ENCODE measurements at regions not wholly inside any gene's neighbourhood (a gene's known extent, or its start where the extent isn't known, plus 50 kb on each side); places are given as distances from the start of the nearest gene placed in this dataset.
A peak's percentile ranks its signal among the peaks of the same experiment; 100 is the strongest.

DNA sequence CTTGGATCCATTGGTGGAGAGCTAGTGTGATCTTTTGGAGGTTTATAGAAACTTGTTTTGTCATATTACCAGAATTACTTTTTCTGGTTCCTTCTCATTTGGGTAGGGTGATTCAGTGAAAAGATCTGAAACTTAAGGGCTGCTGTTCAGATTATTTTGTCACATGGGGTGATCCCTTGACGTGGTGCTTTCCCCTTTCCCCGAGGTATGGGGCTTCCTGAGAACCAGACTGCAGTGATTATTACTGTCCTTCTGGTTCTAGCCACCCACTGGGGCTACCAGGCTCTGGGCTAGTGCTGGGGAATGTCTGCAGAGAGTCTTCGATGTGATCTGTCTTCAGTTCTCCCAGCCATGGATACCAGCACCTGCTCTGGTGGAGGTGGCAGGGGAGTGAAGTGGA is 1030.0 kb downstream of the GRM8 start:
- no peaks in the 10 kb centered on the region; the same call in 1 of the 2 replicates for H3K9me3 ChIP-seq
- no peaks in the 10 kb centered on the region for H3K27me3 ChIP-seq (ENCODE audit: low read depth)
- no peak for DNase-seq (ENCODE audit: low spot score in 2 of 2)
- no peaks in the 10 kb centered on the region for H3K36me3 ChIP-seq (replicated peaks)
- H3K4me3 ChIP-seq, result no peak overlapping the region
- peaks cover 8% of the 10 kb centered on the region for H3K4me1 ChIP-seq
- in situ Hi-C loops (cut with MboI; ENCODE audit: low sequenced_read_pairs), result no loop called here

DNA sequence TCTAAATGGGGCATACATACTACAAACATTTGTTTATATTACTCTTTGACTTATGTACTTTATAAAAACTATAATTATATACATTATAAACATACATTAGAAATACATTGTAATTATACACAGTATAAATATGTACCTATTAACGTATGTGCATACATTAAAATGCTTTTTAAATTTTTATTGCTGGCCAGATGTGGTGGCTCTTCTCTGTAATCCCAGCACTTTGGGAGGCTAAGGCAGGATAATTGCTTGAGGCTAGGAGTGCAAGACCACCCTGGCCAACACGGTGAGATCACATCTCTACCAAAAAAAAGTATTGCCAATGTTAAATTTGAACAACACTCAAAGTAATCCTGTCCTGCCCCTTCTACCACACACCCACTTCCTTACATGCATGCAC is 1037.0 kb downstream of the GRM8 start:
- no peaks in the 10 kb centered on the region for H3K4me1 ChIP-seq
- H3K27me3 ChIP-seq (ENCODE audit: low read depth), result no peaks in the 10 kb centered on the region
- DNase-seq (ENCODE audit: low spot score in 2 of 2), result no peak
- H3K9me3 ChIP-seq, result no peaks in the 10 kb centered on the region; the same call in 1 of the 2 replicates
- in situ Hi-C loops (cut with MboI; ENCODE audit: low sequenced_read_pairs), result no loop called here
- no peak overlapping the region for H3K4me3 ChIP-seq
- H3K36me3 ChIP-seq (replicated peaks), result no peaks in the 10 kb centered on the region

DNA sequence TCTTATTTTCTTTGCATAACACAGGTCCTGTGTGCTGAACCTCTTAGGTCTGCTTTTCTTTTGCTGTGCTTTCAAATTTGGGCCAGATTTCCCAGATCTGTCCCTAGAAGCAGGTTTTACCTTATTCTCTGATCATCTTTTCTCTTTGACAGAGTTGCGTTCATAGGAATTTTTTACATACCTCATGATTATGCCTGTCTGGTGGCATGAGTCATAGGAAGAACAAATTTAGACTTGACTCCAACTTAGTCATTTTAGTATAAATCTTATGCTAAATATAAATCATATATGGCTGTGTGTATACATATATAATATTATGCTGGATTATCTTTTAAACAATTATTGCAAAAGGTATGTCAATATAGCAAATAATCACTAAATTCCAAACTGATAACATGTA is 1038.9 kb downstream of the GRM8 start:
- no peaks in the 10 kb centered on the region for H3K4me1 ChIP-seq
- H3K27me3 ChIP-seq (ENCODE audit: low read depth), result no peaks in the 10 kb centered on the region
- no peak for DNase-seq (ENCODE audit: low spot score in 2 of 2)
- in situ Hi-C loops (cut with MboI; ENCODE audit: low sequenced_read_pairs), result no loop called here
- H3K9me3 ChIP-seq, result no peaks in the 10 kb centered on the region
- H3K4me3 ChIP-seq, result no peak overlapping the region
- H3K36me3 ChIP-seq (replicated peaks), result no peaks in the 10 kb centered on the region

DNA sequence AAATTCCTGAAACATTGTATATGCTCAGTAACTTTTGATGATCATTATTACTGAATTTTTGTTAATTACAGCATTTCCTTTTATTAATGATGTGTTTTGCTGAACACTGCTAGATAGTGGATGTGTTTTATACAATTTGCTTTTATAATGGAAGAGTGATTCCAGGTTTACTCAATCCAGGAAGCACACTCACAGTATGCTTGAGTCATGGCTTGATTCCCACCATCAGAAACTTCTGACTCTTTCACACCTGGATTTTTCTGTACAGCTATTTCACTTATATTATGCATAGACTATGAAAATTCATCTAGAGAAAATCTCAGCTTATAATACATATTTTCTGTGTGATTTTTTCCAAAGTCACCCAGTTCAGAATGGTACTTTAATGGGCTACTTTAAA is 1040.9 kb downstream of the GRM8 start:
- H3K9me3 ChIP-seq, result no peaks in the 10 kb centered on the region
- DNase-seq (ENCODE audit: low spot score in 2 of 2), result no peak
- H3K36me3 ChIP-seq (replicated peaks), result no peaks in the 10 kb centered on the region
- H3K27me3 ChIP-seq (ENCODE audit: low read depth), result no peaks in the 10 kb centered on the region
- no peak overlapping the region for H3K4me3 ChIP-seq
- no peaks in the 10 kb centered on the region for H3K4me1 ChIP-seq
- in situ Hi-C loops (cut with MboI; ENCODE audit: low sequenced_read_pairs), result no loop called here

DNA sequence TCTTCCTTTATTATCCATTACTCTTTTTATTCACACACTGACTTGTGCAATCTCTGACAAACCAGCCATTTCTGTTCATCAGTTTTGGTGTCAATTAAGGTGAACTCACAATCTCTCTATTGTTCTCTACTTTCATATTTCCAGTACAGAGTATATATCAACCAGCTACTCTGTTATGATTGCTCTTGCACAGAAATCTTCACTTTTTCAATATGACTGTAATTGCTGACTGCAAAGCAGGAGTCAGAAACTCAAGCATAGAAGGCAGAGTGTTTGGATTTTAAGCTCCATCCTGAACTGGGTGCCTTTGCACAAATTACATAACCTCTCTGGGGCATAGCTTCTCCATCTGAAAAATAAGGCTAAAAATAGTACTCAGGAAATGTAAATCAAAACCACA is 1042.0 kb downstream of the GRM8 start:
- no peaks in the 10 kb centered on the region for H3K36me3 ChIP-seq (replicated peaks)

DNA sequence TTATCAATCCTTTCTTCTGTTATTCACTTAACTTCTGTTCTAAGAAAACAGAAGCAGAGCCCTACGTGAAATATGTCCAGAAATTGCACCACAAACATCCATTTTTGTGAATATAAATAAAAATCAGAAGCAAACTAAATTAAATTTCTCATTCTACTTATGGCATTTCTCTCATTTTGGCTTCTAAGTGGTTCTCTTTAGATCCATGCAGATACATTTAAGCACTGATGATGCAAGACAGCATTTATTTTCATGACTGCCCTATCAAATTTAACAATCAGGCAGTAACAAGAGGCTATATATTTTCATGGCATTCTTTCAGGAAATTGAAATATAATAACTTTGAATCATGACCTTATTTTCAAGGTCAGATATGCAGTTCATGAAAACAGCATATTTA is 1049.6 kb downstream of the GRM8 start:
- no peaks in the 10 kb centered on the region for H3K36me3 ChIP-seq (replicated peaks)
- in situ Hi-C loops (cut with MboI; ENCODE audit: low sequenced_read_pairs), result no loop called here

More for the DNA sequence above, 1042.0 kb downstream of the GRM8 start:
- H3K4me3 ChIP-seq, result no peak overlapping the region
- no peaks in the 10 kb centered on the region for H3K4me1 ChIP-seq
- no peaks in the 10 kb centered on the region for H3K27me3 ChIP-seq (ENCODE audit: low read depth)
- no peaks in the 10 kb centered on the region for H3K9me3 ChIP-seq
- no peak for DNase-seq (ENCODE audit: low spot score in 2 of 2)
- in situ Hi-C loops (cut with MboI; ENCODE audit: low sequenced_read_pairs), result no loop called here

DNA sequence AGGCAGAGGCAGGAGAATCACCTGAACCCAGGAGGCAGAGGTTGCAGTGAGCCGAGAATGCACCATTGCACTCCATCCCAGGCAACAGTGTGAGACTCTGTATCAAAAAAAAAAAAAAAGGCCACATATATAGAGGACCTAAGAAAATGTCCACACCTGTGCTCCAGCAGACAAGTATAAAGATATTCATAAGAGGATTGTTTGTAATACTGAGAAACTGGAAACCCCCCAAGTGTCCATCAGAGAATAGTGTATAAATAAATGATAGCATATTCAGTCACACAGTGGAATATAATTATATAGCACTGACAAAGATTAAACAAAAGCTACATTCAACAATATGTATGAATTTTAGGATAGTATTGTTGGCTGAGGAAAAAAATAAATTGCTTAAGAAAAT is 1050.6 kb downstream of the GRM8 start:
- Histone ChIP-seq H3K9me3 (no peaks in the 10 kb centered on the region), H3K27me3 (ENCODE audit: low read depth) (no peaks in the 10 kb centered on the region), H3K4me3 (no peak overlapping the region), H3K36me3 (replicated peaks) (no peaks in the 10 kb centered on the region), H3K4me1 (no peaks in the 10 kb centered on the region)
- in situ Hi-C loops (cut with MboI; ENCODE audit: low sequenced_read_pairs), result no loop called here
- DNase-seq (ENCODE audit: low spot score in 2 of 2), result no peak

More for the DNA sequence above, 1049.6 kb downstream of the GRM8 start:
- Histone ChIP-seq H3K4me3 (no peak overlapping the region), H3K4me1 (no peaks in the 10 kb centered on the region), H3K9me3 (no peaks in the 10 kb centered on the region), H3K27me3 (ENCODE audit: low read depth) (no peaks in the 10 kb centered on the region)
- DNase-seq (ENCODE audit: low spot score in 2 of 2), result no peak

DNA sequence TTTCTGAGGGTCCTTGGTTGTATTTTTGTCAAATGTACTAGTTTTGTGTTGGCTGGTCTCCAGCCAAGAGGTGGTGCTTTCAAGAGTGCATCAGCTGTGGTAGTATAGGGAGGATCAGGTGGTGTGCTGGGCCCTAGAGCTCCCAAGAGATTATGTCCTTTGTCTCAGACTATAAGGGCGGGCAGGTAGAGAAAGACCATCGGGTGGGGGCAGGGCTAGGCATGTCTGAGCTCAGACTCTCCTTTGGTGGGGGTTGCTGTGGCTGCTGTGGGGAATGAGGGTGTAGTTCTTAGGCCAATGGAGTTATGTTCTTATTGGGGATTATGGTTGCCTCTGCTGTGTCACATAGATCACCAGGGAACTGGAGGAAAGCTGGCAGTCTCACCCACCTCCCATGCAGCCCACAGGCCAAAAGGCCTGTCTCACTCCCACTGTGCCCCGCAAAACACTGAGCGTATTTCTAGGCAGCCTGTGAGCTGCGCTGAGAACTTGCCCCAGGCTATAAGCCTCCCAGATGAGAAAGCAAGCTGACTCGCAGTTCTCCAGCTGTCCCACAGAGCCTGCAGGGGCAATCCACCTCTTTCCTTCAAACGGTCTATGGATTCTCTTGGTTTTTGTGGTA is 1066.7 kb downstream of the GRM8 start:
- Histone ChIP-seq H3K27me3 (ENCODE audit: low read depth) (no peaks in the 10 kb centered on the region), H3K4me1 (no peaks in the 10 kb centered on the region), H3K9me3 (no peaks in the 10 kb centered on the region), H3K36me3 (replicated peaks) (no peaks in the 10 kb centered on the region), H3K4me3 (no peak overlapping the region)
- peak in 1 of 2 experiments; percentile 55 for DNase-seq (ENCODE audit: low spot score in 2 of 2)
- in situ Hi-C loops (cut with MboI; ENCODE audit: low sequenced_read_pairs), result no loop called here

DNA sequence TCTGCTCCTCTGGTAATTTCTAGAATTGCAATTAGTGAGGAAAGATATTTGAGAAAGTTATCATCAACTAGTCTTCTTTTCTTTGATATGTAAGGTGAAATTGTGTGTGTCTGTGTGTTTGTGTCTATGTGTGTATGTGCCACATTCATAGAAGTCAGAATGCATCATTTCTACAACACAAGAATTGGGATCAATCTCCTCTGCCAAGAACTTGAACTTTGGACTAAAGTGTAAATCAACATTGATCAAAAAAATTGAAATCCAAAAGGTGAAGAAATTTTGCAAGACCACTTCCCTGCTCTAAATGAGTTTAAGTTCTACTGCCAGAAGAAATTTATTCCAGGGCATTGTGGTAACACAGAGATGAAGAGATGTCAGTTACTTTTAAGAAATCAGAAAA is 1072.8 kb downstream of the GRM8 start:
- no peaks in the 10 kb centered on the region for H3K4me1 ChIP-seq
- H3K27me3 ChIP-seq (ENCODE audit: low read depth), result no peaks in the 10 kb centered on the region
- DNase-seq (ENCODE audit: low spot score in 2 of 2), result no peak
- no peak overlapping the region for H3K4me3 ChIP-seq
- in situ Hi-C loops (cut with MboI; ENCODE audit: low sequenced_read_pairs), result no loop called here
- no peaks in the 10 kb centered on the region for H3K9me3 ChIP-seq
- H3K36me3 ChIP-seq (replicated peaks), result no peaks in the 10 kb centered on the region

DNA sequence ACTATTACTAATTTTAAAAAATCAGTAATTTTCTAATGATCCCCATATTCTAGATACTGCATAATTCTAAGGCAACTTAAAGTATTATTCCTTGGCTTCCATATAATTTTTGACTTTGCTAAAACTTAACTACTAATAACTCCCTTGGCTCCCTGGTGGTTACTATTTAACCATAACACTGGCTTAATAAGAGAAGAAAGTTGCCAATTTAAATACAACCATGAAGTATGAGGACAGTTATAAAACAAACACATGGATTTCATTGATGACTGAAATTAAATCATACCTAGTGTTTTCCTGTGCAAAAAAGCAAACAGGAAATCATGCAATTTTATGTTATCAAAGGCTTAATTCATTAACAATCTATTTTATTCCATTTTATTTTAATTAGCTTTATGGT is 1073.9 kb downstream of the GRM8 start:
- H3K36me3 ChIP-seq (replicated peaks), result no peaks in the 10 kb centered on the region
- no peak for DNase-seq (ENCODE audit: low spot score in 2 of 2)
- no peaks in the 10 kb centered on the region for H3K4me1 ChIP-seq
- in situ Hi-C loops (cut with MboI; ENCODE audit: low sequenced_read_pairs), result no loop called here
- no peaks in the 10 kb centered on the region for H3K9me3 ChIP-seq
- H3K4me3 ChIP-seq, result no peak overlapping the region
- H3K27me3 ChIP-seq (ENCODE audit: low read depth), result no peaks in the 10 kb centered on the region

DNA sequence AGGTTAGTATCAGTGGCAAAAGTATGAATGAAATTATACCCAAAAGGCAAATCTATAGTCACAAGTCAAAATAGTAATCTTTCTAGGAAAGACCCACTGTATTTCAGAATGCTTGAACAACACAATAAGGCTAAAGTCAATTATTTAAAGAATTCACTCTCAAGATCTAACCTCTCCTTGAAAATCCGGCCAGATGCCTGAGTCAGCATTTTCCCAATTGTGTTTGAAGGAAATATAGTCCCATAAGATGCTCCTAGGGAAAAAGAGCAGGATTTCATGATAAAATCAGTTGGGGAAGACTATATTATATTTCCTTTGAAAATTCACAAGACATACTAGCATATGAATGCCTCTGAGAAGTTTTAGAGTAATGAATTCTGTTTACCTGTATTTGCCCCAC is 1075.0 kb downstream of the GRM8 start:
- DNase-seq (ENCODE audit: low spot score in 2 of 2), result no peak
- H3K27me3 ChIP-seq (ENCODE audit: low read depth), result no peaks in the 10 kb centered on the region
- H3K36me3 ChIP-seq (replicated peaks), result no peaks in the 10 kb centered on the region
- H3K4me3 ChIP-seq, result no peak overlapping the region
- in situ Hi-C loops (cut with MboI; ENCODE audit: low sequenced_read_pairs), result no loop called here
- H3K9me3 ChIP-seq, result no peaks in the 10 kb centered on the region
- H3K4me1 ChIP-seq, result no peaks in the 10 kb centered on the region

DNA sequence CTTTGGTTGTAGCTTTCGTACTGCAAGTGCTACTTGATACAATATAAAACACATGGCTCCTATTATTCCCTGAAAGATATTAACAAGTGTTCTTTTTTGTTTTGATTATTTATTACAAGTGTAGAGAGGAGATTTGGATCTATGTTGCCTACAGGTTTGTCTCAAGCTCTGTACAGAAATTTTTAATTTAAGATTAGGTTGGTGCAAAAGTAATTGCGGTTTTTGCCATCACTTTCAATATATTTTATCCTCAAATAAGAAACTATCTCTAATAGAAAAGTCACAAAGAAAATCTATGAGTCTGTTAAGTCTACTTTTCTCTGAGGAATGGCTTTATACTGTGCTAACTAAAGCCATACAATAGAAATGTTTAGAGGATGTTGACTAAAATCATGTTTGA is 1086.1 kb downstream of the GRM8 start:
- Histone ChIP-seq H3K9me3 (no peaks in the 10 kb centered on the region), H3K27me3 (ENCODE audit: low read depth) (no peaks in the 10 kb centered on the region), H3K4me1 (peaks cover 12% of the 10 kb centered on the region), H3K4me3 (no peak overlapping the region), H3K36me3 (replicated peaks) (no peaks in the 10 kb centered on the region)
- in situ Hi-C loops (cut with MboI; ENCODE audit: low sequenced_read_pairs), result no loop called here
- no peak for DNase-seq (ENCODE audit: low spot score in 2 of 2)

DNA sequence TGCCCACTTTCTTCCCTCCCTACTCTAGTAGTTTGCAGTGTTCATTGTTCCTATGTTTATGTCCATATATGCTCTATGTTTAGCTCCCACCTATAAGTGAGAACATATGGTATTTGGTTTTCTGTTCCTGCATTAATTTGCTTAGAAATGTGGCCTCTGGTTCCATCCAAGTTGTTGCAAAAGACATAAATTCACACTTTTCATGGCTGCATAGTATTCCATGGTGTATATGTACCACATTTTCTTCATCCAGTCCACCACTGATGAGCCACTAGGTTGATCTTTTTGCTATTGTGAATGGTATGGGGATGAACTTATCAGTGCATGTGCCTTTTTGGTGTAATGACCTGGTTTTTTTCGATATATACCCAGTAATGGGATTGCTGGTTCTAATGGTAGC is 1089.1 kb downstream of the GRM8 start:
- Histone ChIP-seq H3K4me1 (peaks cover 7% of the 10 kb centered on the region), H3K9me3 (no peaks in the 10 kb centered on the region), H3K4me3 (no peak overlapping the region), H3K36me3 (replicated peaks) (no peaks in the 10 kb centered on the region), H3K27me3 (ENCODE audit: low read depth) (no peaks in the 10 kb centered on the region)
- in situ Hi-C loops (cut with MboI; ENCODE audit: low sequenced_read_pairs), result no loop called here
- DNase-seq (ENCODE audit: low spot score in 2 of 2), result no peak

DNA sequence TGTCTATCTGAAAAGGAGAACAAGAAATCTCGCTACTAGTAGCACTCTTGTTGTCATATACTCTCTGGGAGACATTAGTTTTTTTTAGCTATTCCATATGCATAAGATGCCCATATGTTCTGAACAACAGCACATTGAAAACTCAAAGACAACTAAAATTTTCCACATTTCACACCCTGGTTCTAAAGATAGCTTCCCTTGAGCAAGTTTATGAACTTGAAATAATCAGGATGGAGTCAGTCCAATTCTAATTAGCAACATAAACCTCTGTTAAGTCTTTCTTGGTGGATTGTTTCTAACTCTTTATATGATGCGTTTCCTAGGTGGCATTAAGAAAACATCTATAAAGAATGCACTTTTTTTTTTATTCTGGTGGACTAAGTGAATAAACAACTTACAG is 1095.3 kb downstream of the GRM8 start:
- Histone ChIP-seq H3K4me3 (no peak overlapping the region), H3K9me3 (peaks cover 2% of the 10 kb centered on the region; the same call in 1 of the 2 replicates), H3K4me1 (no peaks in the 10 kb centered on the region), H3K27me3 (ENCODE audit: low read depth) (no peaks in the 10 kb centered on the region), H3K36me3 (replicated peaks) (no peaks in the 10 kb centered on the region)
- DNase-seq (ENCODE audit: low spot score in 2 of 2), result no peak
- in situ Hi-C loops (cut with MboI; ENCODE audit: low sequenced_read_pairs), result no loop called here
